GM12891 (cell line): ENCODE measurements at regions not wholly inside any gene's neighbourhood (a gene's known extent, or its start where the extent isn't known, plus 50 kb on each side); places are given as distances from the start of the nearest gene placed in this dataset.

Source experiments
- DNase-seq: peaks from one replicate; pipeline ENCODE4 v3.0.0; 2011; ENCODE audit warnings: low spot score; ENCODE audit not compliant: insufficient read length
- FAIRE-seq: peaks from 2 replicates; lab custom pipeline; 2011; peaks lifted over from hg19 to GRCh38; lab: Jason Lieb, UNC
- PAX5 ChIP-seq: IDR thresholded peaks from 2 replicates; pipeline ENCODE4 v1.6.1; 2011; ENCODE audit warnings: low read length, moderate library complexity, mild to moderate bottlenecking; ENCODE audit not compliant: insufficient read depth, severe bottlenecking
- POLR2A ChIP-seq: IDR thresholded peaks from 2 replicates; pipeline ENCODE4 v1.6.1; 2011; ENCODE audit warnings: low read depth, low read length, control low read depth
- POLR2AphosphoS5 ChIP-seq: IDR thresholded peaks from 2 replicates; pipeline ENCODE4 v1.6.1; 2011; ENCODE audit warnings: low read depth, low read length, control low read depth
- POU2F2 ChIP-seq: IDR thresholded peaks from 2 replicates; pipeline ENCODE4 v1.6.1; 2011; ENCODE audit warnings: low read depth, mild to moderate bottlenecking, control low read depth, low read length, moderate library complexity
- SPI1 ChIP-seq: IDR thresholded peaks from 2 replicates; pipeline ENCODE4 v1.6.1; 2011; ENCODE audit warnings: low read depth, low read length, control low read depth
- TAF1 ChIP-seq: IDR thresholded peaks from 2 replicates; pipeline ENCODE4 v1.6.1; 2011; ENCODE audit warnings: low read depth, low read length, control low read depth

DNA sequence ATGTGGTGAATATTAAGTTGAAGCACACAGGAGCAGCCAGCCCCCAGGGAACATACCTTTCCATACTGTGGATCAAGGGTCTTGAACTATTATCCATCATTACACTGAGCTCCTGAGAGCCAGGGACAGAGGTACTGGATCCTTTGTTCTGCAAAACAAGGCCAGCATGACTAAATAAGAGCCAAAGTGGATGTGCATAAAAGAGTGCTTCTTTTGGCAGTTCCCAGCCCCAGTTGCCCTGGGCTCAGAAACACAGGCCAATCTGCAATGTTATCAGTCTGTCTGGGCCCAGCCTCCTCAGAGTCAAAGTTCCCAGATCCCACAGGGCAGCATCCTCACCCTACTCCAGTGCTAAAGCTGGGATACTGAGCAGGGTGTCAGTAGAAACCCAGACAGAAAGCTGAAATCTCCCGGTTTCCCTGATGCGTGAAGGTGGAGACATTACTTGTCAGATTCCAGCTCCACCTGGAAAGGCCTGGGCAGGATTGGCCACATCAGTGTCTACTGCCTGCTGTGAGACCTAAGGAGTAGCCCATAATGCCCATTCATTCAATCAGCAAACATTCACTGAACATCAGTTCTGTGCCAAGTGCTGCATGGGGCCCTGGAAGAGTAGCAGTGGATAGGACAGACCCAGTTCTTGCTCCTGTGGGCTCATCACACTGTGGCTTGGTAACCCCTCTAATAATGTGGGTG, 342.7 kb downstream of the CXCL12 start:
- no peak for FAIRE-seq
- DNase-seq: no peak
- TF ChIP-seq TAF1 (no peak), POLR2AphosphoS5 (no peak), SPI1 (no peak), PAX5 (no peak), POU2F2 (no peak), POLR2A (no peak)

DNA sequence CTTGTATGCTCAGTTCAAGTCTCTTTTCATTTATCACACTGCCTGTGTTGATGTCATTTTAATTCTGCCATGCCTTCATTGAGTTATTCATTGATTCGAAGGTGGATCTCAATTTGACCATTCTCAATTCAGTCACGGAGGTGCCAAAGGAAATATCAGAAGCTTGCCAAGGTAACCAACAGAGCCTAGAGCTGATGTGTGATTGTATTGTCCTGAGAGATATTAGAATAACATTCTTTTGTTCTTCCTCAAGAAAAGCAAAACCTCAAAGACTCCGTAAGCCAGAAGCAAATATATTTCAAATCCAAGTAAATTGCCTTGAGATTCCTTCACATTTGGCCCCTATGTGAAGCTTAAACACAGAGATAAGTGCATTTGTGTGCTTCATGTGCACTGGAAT, 345.3 kb downstream of the CXCL12 start:
- DNase-seq (no peak), FAIRE-seq (no peak)
- TF ChIP-seq SPI1: no peak
- TF ChIP-seq POLR2A: no peak
- no peak for TF ChIP-seq POU2F2
- no peak for TF ChIP-seq POLR2AphosphoS5
- no peak for TF ChIP-seq PAX5
- TF ChIP-seq TAF1: no peak

DNA sequence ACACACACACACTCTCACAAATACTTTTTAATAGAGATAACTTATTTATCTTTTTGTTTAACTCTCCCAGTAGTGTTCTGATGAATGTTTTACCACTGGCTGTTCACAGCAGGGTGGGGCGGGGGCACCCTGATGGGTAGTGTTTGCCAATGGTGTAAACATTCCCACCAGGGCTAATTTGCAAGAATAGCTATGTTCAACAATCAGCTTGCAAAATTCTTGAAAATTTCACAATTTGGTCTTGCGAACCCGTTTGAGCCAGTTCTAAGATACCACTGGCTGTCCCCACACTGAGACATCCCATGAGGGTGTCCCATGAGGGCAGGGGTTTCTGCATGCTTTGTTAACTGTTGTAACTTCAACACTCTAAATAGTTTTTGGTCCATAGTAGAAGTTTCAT, 348.5 kb downstream of the CXCL12 start:
- TF ChIP-seq POLR2AphosphoS5 (no peak), POU2F2 (no peak), POLR2A (no peak), TAF1 (no peak), PAX5 (no peak), SPI1 (no peak)
- FAIRE-seq: no peak
- no peak for DNase-seq

DNA sequence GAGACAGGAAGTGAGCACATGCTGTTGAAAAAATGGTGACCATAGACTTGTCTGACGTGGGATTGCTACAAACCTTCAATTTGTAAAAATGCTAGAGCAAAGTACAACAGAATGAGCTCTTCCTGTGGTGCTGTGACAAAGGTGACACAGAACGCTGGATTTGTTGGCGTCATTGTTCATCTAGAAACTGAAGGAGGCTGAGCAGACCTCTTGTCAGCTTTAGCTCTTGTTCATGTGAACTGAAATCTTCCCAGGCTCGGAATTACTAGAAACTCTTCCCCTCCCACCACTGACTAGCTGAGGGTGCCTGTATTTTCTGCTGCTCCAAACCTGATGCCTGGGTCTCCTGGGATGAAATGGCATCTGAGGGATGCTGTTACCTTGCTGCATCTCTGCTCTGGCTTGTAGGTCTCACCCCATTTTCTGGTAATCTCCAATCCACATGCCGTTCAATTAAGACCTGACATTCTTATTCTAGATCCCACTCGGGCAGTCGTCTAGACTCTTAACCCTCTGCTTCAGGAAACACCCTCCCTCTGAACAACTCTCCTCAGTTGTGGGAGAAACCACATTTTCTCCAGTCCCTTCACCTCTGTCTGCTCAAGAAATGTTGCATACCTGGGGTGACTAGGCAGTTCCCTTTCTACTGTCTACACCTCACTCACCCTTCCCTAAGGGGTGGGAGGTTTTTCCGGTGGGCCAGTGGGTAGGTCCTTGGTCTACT, 349.3 kb downstream of the CXCL12 start:
- TF ChIP-seq PAX5 (no peak), TAF1 (no peak)
- FAIRE-seq (no peak), DNase-seq (no peak)

DNA sequence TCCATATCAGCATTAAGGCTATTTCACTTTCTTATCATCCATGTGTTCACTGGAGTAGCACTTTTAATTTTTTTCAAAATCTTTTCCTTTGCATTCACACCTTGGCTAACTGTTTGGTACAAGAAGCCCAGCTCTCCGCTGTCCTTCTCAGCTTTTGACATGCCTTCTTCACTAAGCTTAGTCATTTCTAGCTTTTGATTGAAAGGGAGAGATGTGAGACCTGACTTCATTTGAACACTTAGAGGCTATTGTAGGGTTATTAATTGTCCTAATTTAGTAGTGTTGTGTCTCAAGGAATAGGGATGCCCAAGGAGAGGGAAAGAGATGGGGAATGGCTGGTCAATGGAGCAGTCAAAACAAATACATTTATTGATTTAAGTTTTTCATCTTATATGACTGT, 350.0 kb downstream of the CXCL12 start:
- TF ChIP-seq PAX5 (no peak), TAF1 (no peak), POLR2A (no peak), POU2F2 (no peak), POLR2AphosphoS5 (no peak), SPI1 (no peak)
- FAIRE-seq: no peak
- no peak for DNase-seq

DNA sequence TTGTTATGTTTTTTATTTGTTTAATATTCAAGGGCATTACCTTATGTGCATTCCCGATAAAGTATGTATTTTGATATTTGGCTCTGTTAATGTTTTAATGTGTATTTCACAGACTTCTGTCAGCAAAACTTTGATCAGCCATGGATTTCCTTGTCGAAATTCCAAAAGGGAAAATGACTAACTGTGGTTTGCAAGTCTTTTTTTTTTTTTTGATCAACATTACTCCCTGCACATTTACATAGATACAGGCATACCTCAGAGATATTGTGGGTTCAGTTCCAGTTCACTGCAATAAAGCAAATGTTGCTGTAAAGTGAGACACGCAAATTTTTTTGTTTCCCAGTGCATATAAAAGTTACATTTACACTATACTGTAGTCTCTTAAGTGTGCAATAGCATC, 351.9 kb downstream of the CXCL12 start:
- FAIRE-seq: no peak
- no peak for TF ChIP-seq POLR2A
- DNase-seq: no peak

DNA sequence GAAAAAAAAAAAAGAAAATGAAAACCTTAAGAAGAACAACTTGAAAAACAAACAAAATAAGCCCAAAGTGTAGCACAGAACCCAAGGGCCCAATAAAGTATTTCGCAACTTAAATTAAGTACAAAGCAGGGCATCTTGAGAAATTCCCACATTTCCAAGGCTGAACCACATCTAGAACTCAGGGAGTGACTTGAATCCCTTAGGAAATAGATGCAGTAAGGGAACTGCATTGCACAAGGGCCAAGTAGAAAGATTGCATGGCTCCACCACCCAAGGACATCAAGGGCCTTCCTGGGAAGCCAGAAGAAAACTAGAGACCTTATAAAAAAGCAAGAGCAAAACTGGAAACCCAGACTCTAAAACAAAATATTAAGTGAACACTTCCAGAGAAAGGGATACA, 352.7 kb downstream of the CXCL12 start:
- FAIRE-seq: no peak
- DNase-seq: no peak
- no peak for TF ChIP-seq POU2F2
- no peak for TF ChIP-seq POLR2AphosphoS5
- TF ChIP-seq PAX5: no peak

DNA sequence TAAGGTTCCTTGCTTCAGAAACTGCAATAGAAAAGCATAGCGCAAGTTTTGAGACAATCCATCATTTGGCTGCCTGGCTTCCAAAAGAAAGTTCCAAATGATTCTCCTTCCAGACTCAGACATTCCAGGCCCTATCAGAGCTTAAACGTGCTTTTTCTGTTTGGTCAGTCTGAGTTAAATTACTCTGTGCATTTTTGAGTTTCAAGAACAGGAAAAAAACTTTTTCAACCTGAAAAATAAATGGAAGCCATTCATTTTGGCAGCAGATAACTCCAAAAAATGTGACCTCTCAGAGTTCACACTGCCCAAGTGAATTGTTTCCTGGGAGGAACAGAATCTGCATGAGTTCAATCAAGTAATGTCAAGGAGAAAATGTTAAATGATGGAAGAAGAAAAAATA, 354.2 kb downstream of the CXCL12 start:
- DNase-seq (no peak), FAIRE-seq (no peak)
- TF ChIP-seq POU2F2: no peak

DNA sequence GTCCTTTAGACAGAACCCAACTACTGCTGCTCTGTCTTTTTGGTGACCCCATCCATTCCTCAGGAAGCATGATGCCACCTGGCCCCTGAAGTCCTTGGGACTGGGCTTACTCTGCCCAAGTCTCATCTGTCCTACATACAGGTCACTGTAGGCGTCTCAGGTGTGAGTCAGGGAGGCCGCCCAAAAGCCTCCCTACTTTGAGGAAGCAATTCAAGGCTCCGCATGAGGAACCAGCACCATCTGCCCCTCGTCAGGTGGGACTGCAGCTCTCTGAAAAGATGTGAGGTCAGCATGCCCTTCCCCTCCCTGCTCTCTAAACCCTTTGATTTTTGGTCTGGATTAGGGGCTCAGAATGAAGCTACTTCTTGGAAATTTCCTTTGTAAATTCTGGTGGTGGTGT, 354.8 kb downstream of the CXCL12 start:
- TF ChIP-seq PAX5: no peak
- no peak for TF ChIP-seq POLR2A
- TF ChIP-seq SPI1: no peak
- no peak for TF ChIP-seq POU2F2
- no peak for TF ChIP-seq TAF1
- no peak for TF ChIP-seq POLR2AphosphoS5
- FAIRE-seq: no peak
- DNase-seq: no peak

DNA sequence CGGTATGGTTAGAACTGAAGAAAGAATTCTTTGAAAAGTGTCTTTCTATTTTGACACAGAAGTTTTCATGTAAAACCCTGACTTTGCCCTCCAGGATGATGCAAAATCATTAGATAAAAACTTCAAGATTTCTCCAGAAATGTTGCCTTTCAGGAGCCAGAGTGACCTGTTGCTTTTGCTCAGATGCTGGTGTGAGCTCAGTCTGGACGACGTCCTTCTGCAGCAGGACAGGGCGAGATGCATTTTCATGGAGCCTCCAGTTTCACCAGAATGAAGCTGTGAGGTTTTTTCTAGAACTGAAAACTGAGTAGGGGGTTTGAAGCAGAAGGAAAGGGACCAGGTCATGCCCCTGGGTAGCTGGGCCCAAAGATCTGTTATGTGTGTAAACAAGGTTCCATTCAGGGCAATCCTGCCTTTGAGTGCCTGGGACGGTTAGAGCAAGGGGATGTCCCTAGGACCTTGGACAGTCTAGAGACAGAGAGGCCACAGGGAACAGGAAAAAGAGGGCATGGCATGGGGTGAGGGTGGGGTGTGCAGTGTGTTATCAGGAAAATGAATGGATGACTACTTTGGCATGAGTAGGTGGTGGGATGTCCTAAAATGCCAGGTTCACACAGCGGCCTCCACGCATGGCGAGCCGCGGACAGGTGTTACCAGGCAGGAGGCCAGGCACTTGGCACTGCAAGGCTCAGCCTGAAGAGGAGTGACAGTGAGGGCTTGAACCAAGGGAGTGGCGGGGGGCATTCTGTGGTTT, 356.3 kb downstream of the CXCL12 start:
- no peak for FAIRE-seq
- no peak for TF ChIP-seq POU2F2
- no peak for TF ChIP-seq PAX5
- no peak for TF ChIP-seq TAF1
- no peak for TF ChIP-seq SPI1
- no peak for TF ChIP-seq POLR2AphosphoS5
- no peak for TF ChIP-seq POLR2A
- no peak for DNase-seq
